ENCODE measurements at regions not wholly inside any gene's neighbourhood (a gene's known extent, or its start where the extent isn't known, plus 50 kb on each side); places are given as distances from the start of the nearest gene placed in this dataset.

- DNase-seq (ENCODE audit: low read depth), result no peak
These were observed 794.3 kb upstream of the ZEB2 start for GRCh38 chr2:145314119-145314633.

GRCh38 chr2:145305889-145306288 lies 786.0 kb upstream of the ZEB2 start:
- DNase-seq (ENCODE audit: low read depth), result no peak

- no peak for DNase-seq (ENCODE audit: low read depth)
These were observed 784.6 kb upstream of the ZEB2 start for GRCh38 chr2:145304501-145304900.

GRCh38 chr2:145303536-145303935 lies 783.6 kb upstream of the ZEB2 start:
- no peak for DNase-seq (ENCODE audit: low read depth)

GRCh38 chr2:145302886-145303285 lies 783.0 kb upstream of the ZEB2 start:
- DNase-seq (ENCODE audit: low read depth), result no peak

GRCh38 chr2:145302451-145302850 lies 782.5 kb upstream of the ZEB2 start:
- DNase-seq (ENCODE audit: low read depth), result no peak

- no peak for DNase-seq (ENCODE audit: low read depth)
These were observed 779.4 kb upstream of the ZEB2 start for GRCh38 chr2:145299368-145299767.

GRCh38 chr2:145292166-145292565 lies 772.2 kb upstream of the ZEB2 start:
- no peak for DNase-seq (ENCODE audit: low read depth)

GRCh38 chr2:145290986-145291385 lies 771.1 kb upstream of the ZEB2 start:
- DNase-seq (ENCODE audit: low read depth), result no peak

- DNase-seq (ENCODE audit: low read depth), result no peak
These were observed 770.0 kb upstream of the ZEB2 start for GRCh38 chr2:145289946-145290345.

GRCh38 chr2:145288650-145289496 lies 769.0 kb upstream of the ZEB2 start:
- no peak for DNase-seq (ENCODE audit: low read depth)

GRCh38 chr2:145287736-145288135 lies 767.8 kb upstream of the ZEB2 start:
- no peak for DNase-seq (ENCODE audit: low read depth)

- no peak for DNase-seq (ENCODE audit: low read depth)
These were observed 766.9 kb upstream of the ZEB2 start for GRCh38 chr2:145286716-145287275.

GRCh38 chr2:145284551-145284950 lies 764.6 kb upstream of the ZEB2 start:
- DNase-seq (ENCODE audit: low read depth), result no peak

GRCh38 chr2:145283131-145283530 lies 763.2 kb upstream of the ZEB2 start:
- no peak for DNase-seq (ENCODE audit: low read depth)

GRCh38 chr2:145277922-145278321 lies 758.0 kb upstream of the ZEB2 start:
- no peak for DNase-seq (ENCODE audit: low read depth)

GRCh38 chr2:145273840-145274239 lies 753.9 kb upstream of the ZEB2 start:
- no peak for DNase-seq (ENCODE audit: low read depth)

- DNase-seq (ENCODE audit: low read depth), result no peak
These were observed 749.0 kb upstream of the ZEB2 start for GRCh38 chr2:145268931-145269330.

GRCh38 chr2:145267451-145267850 lies 747.5 kb upstream of the ZEB2 start:
- no peak for DNase-seq (ENCODE audit: low read depth)

GRCh38 chr2:145265244-145265643 lies 745.3 kb upstream of the ZEB2 start:
- no peak for DNase-seq (ENCODE audit: low read depth)

- DNase-seq (ENCODE audit: low read depth), result no peak
These were observed 740.8 kb upstream of the ZEB2 start for GRCh38 chr2:145260674-145261073.

- DNase-seq (ENCODE audit: low read depth), result no peak
These were observed 740.2 kb upstream of the ZEB2 start for GRCh38 chr2:145260081-145260480.

GRCh38 chr2:145258903-145259579 lies 739.1 kb upstream of the ZEB2 start:
- DNase-seq (ENCODE audit: low read depth), result no peak

Measured in stimulated activated CD8-positive, alpha-beta memory T cell treated with anti-CD3 and anti-CD28 coated beads, Interleukin-4, amount 100 ng/mL, for 24 hours (primary cell).